HUES64 (cell line): ENCODE measurements at regions not wholly inside any gene's neighbourhood (a gene's known extent, or its start where the extent isn't known, plus 50 kb on each side); places are given as distances from the start of the nearest gene placed in this dataset.
"Not testable (repeated sequence)": the region's sequence is repeated elsewhere in the genome, so short reads cannot be mapped to it uniquely, and the experiment has no call there.

Experiments used
- H3K27ac ChIP-seq: 2 replicates; pipeline ENCODE4 v1.7.0; 2013; ENCODE audit warnings: low read depth, low read length, inconsistent platforms
- H3K27me3 ChIP-seq: 2 replicates; pipeline ENCODE4 v1.6.1; 2013; ENCODE audit warnings: mild to moderate bottlenecking, low read length; ENCODE audit not compliant: insufficient read depth
- H3K36me3 ChIP-seq: 2 replicates; pipeline ENCODE4 v1.6.1; 2013; ENCODE audit warnings: mild to moderate bottlenecking, low read length; ENCODE audit not compliant: insufficient read depth
- H3K4me1 ChIP-seq: 2 replicates; pipeline ENCODE4 v1.6.1; 2013; ENCODE audit warnings: mild to moderate bottlenecking, low read length, moderate library complexity; ENCODE audit not compliant: insufficient read depth
- H3K4me3 ChIP-seq: 2 replicates; pipeline ENCODE4 v1.5.1; 2013; ENCODE audit warnings: mild to moderate bottlenecking, low read length, moderate library complexity
- H3K9ac ChIP-seq: 2 replicates; pipeline ENCODE4 v1.6.1; 2013; ENCODE audit warnings: mild to moderate bottlenecking, low read depth, low read length
- H3K9me3 ChIP-seq: 2 replicates; pipeline ENCODE4 v1.6.1; 2013; ENCODE audit warnings: low read depth, low read length; ENCODE audit not compliant: insufficient read depth
- WGBS: fragments of 150-250, 120-280 bp; methylation state at CpG from one replicate; pipeline ENCODE4 v1.1.7; 2013; ENCODE audit warnings: missing lambda C conversion rate; 5-methylcytosine and 5-hydroxymethylcytosine counted together

DNA sequence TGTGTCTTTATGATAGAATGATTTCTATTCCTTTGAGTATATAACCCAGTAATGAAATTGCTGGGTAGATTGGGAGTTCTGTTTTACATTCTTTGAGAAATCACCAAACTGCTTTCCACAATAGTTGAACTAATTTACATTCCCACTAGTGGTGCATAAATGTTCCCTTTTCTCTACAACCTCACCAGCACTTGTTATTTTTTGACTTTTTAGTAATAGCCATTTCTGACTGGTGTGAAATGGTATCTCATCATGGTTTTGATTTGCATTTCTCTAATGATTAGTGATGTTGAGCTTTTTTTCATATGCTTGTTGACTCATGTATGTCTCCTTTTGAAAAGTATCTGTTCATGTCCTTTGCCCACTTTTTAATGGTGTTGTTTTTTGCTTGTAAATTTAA is 296.0 kb upstream of the PIK3R1 start:
- H3K9ac ChIP-seq, H3K36me3 ChIP-seq, H3K4me1 ChIP-seq, H3K27ac ChIP-seq, H3K27me3 ChIP-seq, H3K4me3 ChIP-seq, H3K9me3 ChIP-seq: not testable (repeated sequence)

GRCh38 chr5:67917561-67917960 is 298.0 kb upstream of the PIK3R1 start:
- Histone ChIP-seq H3K36me3 (no peaks in the 10 kb centered on the region), H3K27me3 (no peaks in the 10 kb centered on the region), H3K27ac (no peak overlapping the region), H3K9ac (no peak overlapping the region), H3K4me3 (no peak overlapping the region), H3K4me1 (no peaks in the 10 kb centered on the region; the same call in 1 of the 2 replicates), H3K9me3 (0 out of 2 replicates have a peak, but pooled peaks cover 4% of the 10 kb centered on the region)
- WGBS, result 97% methylated on average over 4 of the region's 4 CpGs

- Histone ChIP-seq H3K36me3 (no peaks in the 10 kb centered on the region), H3K27me3 (no peaks in the 10 kb centered on the region), H3K4me3 (no peak overlapping the region), H3K4me1 (no peaks in the 10 kb centered on the region; the same call in 1 of the 2 replicates), H3K9me3 (no peaks in the 10 kb centered on the region), H3K27ac (no peak overlapping the region), H3K9ac (no peak overlapping the region)
- 98% methylated on average over 4 of the region's 4 CpGs for WGBS
These were observed 305.0 kb upstream of the PIK3R1 start for GRCh38 chr5:67910546-67910945.

GRCh38 chr5:67908126-67908765 is 307.3 kb upstream of the PIK3R1 start:
- Histone ChIP-seq H3K9ac (no peak overlapping the region), H3K27ac (no peak overlapping the region), H3K36me3 (no peaks in the 10 kb centered on the region), H3K4me1 (no peaks in the 10 kb centered on the region; the same call in 1 of the 2 replicates), H3K4me3 (no peak overlapping the region), H3K27me3 (no peaks in the 10 kb centered on the region), H3K9me3 (no peaks in the 10 kb centered on the region)
- 97% methylated on average over 5 of the region's 6 CpGs for WGBS

- Histone ChIP-seq H3K27ac (no peak overlapping the region), H3K36me3 (no peaks in the 10 kb centered on the region), H3K27me3 (no peaks in the 10 kb centered on the region), H3K9ac (no peak overlapping the region), H3K4me1 (no peaks in the 10 kb centered on the region), H3K9me3 (no peaks in the 10 kb centered on the region), H3K4me3 (no peak overlapping the region)
- 91% methylated on average over 2 of the region's 2 CpGs for WGBS
These were observed 311.2 kb upstream of the PIK3R1 start for GRCh38 chr5:67904366-67904765.

GRCh38 chr5:67903656-67904055 is 311.9 kb upstream of the PIK3R1 start:
- no peak overlapping the region for H3K9ac ChIP-seq
- no peaks in the 10 kb centered on the region for H3K4me1 ChIP-seq
- no peak overlapping the region for H3K4me3 ChIP-seq
- no peaks in the 10 kb centered on the region for H3K36me3 ChIP-seq
- H3K9me3 ChIP-seq, result no peaks in the 10 kb centered on the region
- no CpG with 5 or more reads among the region's 2 CpGs for WGBS
- H3K27me3 ChIP-seq, result no peaks in the 10 kb centered on the region
- H3K27ac ChIP-seq, result no peak overlapping the region

GRCh38 chr5:67903121-67903520 is 312.4 kb upstream of the PIK3R1 start:
- Histone ChIP-seq H3K9me3 (no peaks in the 10 kb centered on the region), H3K27ac (no peak overlapping the region), H3K9ac (no peak overlapping the region), H3K27me3 (no peaks in the 10 kb centered on the region), H3K36me3 (no peaks in the 10 kb centered on the region), H3K4me1 (no peaks in the 10 kb centered on the region), H3K4me3 (no peak overlapping the region)
- WGBS, result 86% methylated on average over 2 of the region's 2 CpGs

- Histone ChIP-seq H3K27ac (no peak overlapping the region), H3K36me3 (no peaks in the 10 kb centered on the region), H3K9me3 (no peaks in the 10 kb centered on the region), H3K27me3 (no peaks in the 10 kb centered on the region), H3K9ac (no peak overlapping the region), H3K4me3 (no peak overlapping the region), H3K4me1 (no peaks in the 10 kb centered on the region)
- 97% methylated on average over 1 of the region's 1 CpG for WGBS
These were observed 313.1 kb upstream of the PIK3R1 start for GRCh38 chr5:67902497-67902830.

DNA sequence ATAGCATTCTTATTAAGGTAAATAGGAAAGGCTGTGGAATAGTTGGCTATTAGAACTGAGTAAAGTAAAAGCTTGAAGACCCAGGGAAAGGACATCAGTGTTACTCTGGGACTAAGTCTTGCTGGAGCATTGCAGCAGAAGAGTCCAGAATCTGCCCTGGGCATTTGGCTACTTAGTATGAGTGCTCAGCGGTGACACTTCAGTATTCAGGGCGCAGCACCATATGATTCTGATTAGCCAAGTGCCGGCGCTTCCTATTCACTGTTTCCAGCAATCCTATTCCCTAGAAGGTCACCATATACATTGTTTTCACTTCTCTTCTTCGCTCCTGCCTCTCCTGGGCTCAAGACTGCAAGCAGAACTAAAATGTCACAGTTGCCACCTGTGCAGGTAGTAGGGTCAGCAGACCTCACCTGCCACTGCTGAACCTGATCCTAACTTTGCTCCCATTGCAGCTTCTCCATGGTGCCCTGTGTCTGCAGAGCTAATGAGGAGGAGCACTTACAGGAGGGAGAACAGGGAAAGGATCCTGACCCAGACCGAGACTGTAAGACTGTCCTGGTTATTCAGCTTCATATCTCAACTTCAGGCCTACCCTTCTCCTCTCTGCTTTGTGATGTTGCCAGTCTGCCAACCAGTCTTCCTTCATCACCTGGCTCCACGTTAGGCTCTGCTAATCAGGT is 313.6 kb upstream of the PIK3R1 start:
- H3K9ac ChIP-seq, result no peak overlapping the region
- no peak overlapping the region for H3K4me3 ChIP-seq
- H3K36me3 ChIP-seq, result no peaks in the 10 kb centered on the region
- 91% methylated on average over 7 of the region's 7 CpGs for WGBS
- no peaks in the 10 kb centered on the region for H3K27me3 ChIP-seq
- no peaks in the 10 kb centered on the region for H3K4me1 ChIP-seq
- no peaks in the 10 kb centered on the region for H3K9me3 ChIP-seq
- no peak overlapping the region for H3K27ac ChIP-seq

GRCh38 chr5:67900514-67900913 is 315.0 kb upstream of the PIK3R1 start:
- Histone ChIP-seq H3K36me3 (no peaks in the 10 kb centered on the region), H3K27me3 (no peaks in the 10 kb centered on the region), H3K27ac (no peak overlapping the region), H3K9me3 (no peaks in the 10 kb centered on the region), H3K4me1 (no peaks in the 10 kb centered on the region), H3K4me3 (no peak overlapping the region), H3K9ac (no peak overlapping the region)
- WGBS, result 97% methylated on average over 6 of the region's 6 CpGs

GRCh38 chr5:67897980-67898379 is 317.6 kb upstream of the PIK3R1 start:
- no peak overlapping the region for H3K9ac ChIP-seq
- H3K27ac ChIP-seq, result no peak overlapping the region
- no peak overlapping the region for H3K4me3 ChIP-seq
- H3K4me1 ChIP-seq, result no peaks in the 10 kb centered on the region
- no peaks in the 10 kb centered on the region for H3K36me3 ChIP-seq
- no peaks in the 10 kb centered on the region for H3K27me3 ChIP-seq
- no peaks in the 10 kb centered on the region for H3K9me3 ChIP-seq
- 94% methylated on average over 3 of the region's 3 CpGs for WGBS

- no peak overlapping the region for H3K27ac ChIP-seq
- H3K9ac ChIP-seq, result no peak overlapping the region
- H3K4me3 ChIP-seq, result no peak overlapping the region
- H3K36me3 ChIP-seq, result no peaks in the 10 kb centered on the region
- WGBS, result 87% methylated on average over 3 of the region's 3 CpGs
- H3K9me3 ChIP-seq, result no peaks in the 10 kb centered on the region
- H3K27me3 ChIP-seq, result no peaks in the 10 kb centered on the region
- H3K4me1 ChIP-seq, result no peaks in the 10 kb centered on the region
These were observed 318.1 kb upstream of the PIK3R1 start for GRCh38 chr5:67897431-67897830.
